NB4 (cell line): ENCODE measurements at regions not wholly inside any gene's neighbourhood (a gene's known extent, or its start where the extent isn't known, plus 50 kb on each side); places are given as distances from the start of the nearest gene placed in this dataset.

ENCODE experiments used
- CTCF ChIP-seq: IDR thresholded peaks from one replicate; pipeline ENCODE4 v1.5.1; 2012; ENCODE audit warnings: low read depth, low read length
- MYC ChIP-seq: IDR thresholded peaks from 2 replicates; pipeline ENCODE4 v1.6.1; 2011; ENCODE audit warnings: low read depth, low read length
- POLR2A ChIP-seq: IDR thresholded peaks from 2 replicates; pipeline ENCODE4 v1.6.1; 2011; ENCODE audit warnings: mild to moderate bottlenecking; ENCODE audit not compliant: insufficient read length; ENCODE audit errors: extremely low read depth

DNA sequence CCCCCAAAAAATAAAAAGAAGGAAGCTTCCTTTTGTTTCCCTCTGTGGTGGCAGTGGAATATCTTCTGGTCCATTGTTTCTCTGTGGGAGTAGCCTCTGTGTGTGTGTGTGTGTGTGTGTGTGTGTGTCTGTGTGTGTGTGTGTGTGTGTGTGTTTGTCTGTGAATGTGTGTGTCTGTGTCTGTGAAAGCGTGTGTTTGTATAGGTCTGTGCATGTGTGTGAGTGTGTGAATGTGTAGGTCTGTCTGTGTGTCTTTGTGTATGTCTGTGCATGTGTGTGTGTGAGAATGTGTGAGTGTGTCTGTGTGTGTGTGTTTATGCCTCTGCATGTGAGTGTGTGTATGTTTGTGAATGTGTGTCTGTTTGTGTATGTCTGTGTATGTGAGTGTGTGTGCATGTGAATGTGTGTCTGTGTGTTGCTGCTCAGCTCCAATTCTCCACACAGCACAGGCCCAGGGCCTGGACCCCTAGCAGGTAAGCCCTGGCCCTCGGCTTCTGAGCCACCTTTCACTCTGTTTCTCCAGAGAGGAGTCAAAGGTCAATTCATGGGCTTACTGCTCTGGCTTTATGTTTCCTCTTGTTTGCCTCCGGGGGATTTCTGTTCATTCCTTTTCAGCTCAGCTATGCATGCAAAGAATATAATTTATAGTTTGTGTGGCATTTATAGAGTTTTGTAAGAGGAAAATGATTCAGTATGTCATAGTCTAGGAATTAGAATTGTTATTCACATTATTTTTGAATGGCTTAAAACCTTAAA, 89.8 kb downstream of the UCHL1 start:
- TF ChIP-seq CTCF (no peak), POLR2A (no peak), MYC (no peak)
